Smooth muscle cell (in vitro differentiated cells): ENCODE measurements at regions not wholly inside any gene's neighbourhood (a gene's known extent, or its start where the extent isn't known, plus 50 kb on each side); places are given as distances from the start of the nearest gene placed in this dataset.

Source experiments
- DNase-seq: peaks from one replicate; lab custom pipeline; 2025; ENCODE audit not compliant: unreplicated experiment; lab: John Stamatoyannopoulos, UW
- H2AFZ ChIP-seq: fragments of 200-600 bp; sonication (generic); 2 replicates; pipeline ENCODE4 v1.6.0; 2016; ENCODE audit warnings: antibody characterized with exemption, low read depth, mild to moderate bottlenecking
- H3F3A ChIP-seq: fragments of 200-600 bp; sonication (generic); 2 replicates; pipeline ENCODE4 v1.6.0; 2017; ENCODE audit warnings: antibody characterized with exemption, low read depth
- H3K27ac ChIP-seq: fragments of 200-600 bp; sonication (generic); 2 replicates; pipeline ENCODE4 v1.5.1; 2016; ENCODE audit warnings: low read depth, mild to moderate bottlenecking
- H3K27me3 ChIP-seq: fragments of 200-600 bp; sonication (generic); 2 replicates; pipeline ENCODE4 v1.6.1; 2016; ENCODE audit warnings: low read depth, mild to moderate bottlenecking
- H3K36me3 ChIP-seq: fragments of 200-600 bp; sonication (generic); 2 replicates; pipeline ENCODE4 v1.5.1; 2016; ENCODE audit warnings: low read depth
- H3K4me1 ChIP-seq: fragments of 200-600 bp; sonication (generic); 2 replicates; pipeline ENCODE4 v1.5.1; 2016; ENCODE audit warnings: low read depth
- H3K4me2 ChIP-seq: fragments of 200-600 bp; sonication (generic); 2 replicates; pipeline ENCODE4 v1.6.0; 2016; ENCODE audit warnings: mild to moderate bottlenecking
- H3K4me3 ChIP-seq: fragments of 200-600 bp; sonication (generic); 2 replicates; pipeline ENCODE4 v1.5.1; 2016; ENCODE audit warnings: mild to moderate bottlenecking
- H3K79me2 ChIP-seq: fragments of 200-600 bp; sonication (generic); 2 replicates; pipeline ENCODE4 v1.6.0; 2016; ENCODE audit warnings: low read depth, mild to moderate bottlenecking
- H3K9ac ChIP-seq: fragments of 200-600 bp; sonication (generic); 2 replicates; pipeline ENCODE4 v1.6.0; 2016; ENCODE audit warnings: low read depth
- H3K9me3 ChIP-seq: fragments of 200-600 bp; sonication (generic); replicated peaks from 2 replicates; pipeline ENCODE4 v1.5.1; 2016; ENCODE audit warnings: low read depth
- H4K20me1 ChIP-seq: fragments of 200-600 bp; sonication (generic); 2 replicates; pipeline ENCODE4 v1.6.0; 2016; ENCODE audit warnings: low read depth
- CTCF ChIP-seq: fragments of 200-600 bp; sonication (generic); IDR thresholded peaks from 2 replicates; pipeline ENCODE4 v1.5.1; 2017; ENCODE audit warnings: borderline replicate concordance, mild to moderate bottlenecking, antibody characterized with exemption; ENCODE audit not compliant: insufficient read depth, poor library complexity, severe bottlenecking
- WGBS: methylation state at CpG from one replicate; pipeline ENCODE4 v1.1.7; 2016; ENCODE audit warnings: low lambda C conversion rate; 5-methylcytosine and 5-hydroxymethylcytosine counted together

GRCh38 chr3:94187697-94188096, 124.8 kb downstream of the NSUN3 start:
- no peak overlapping the region for H3K9ac ChIP-seq
- no peaks in the 10 kb centered on the region for H3K9me3 ChIP-seq
- WGBS: 84% methylated on average over 2 of the region's 2 CpGs
- H3K4me2 ChIP-seq: no peak overlapping the region
- H3K4me3 ChIP-seq: no peak overlapping the region
- no peaks in the 10 kb centered on the region for H3K4me1 ChIP-seq
- no peak for DNase-seq
- H3K36me3 ChIP-seq: no peaks in the 10 kb centered on the region
- H3K27me3 ChIP-seq: no peaks in the 10 kb centered on the region
- no peak overlapping the region for H3K27ac ChIP-seq
- H3K79me2 ChIP-seq: no peaks in the 10 kb centered on the region
- no peaks in the 10 kb centered on the region for H4K20me1 ChIP-seq
- TF ChIP-seq CTCF: no peak
- H2AFZ ChIP-seq: no peak overlapping the region
- no peaks in the 10 kb centered on the region for H3F3A ChIP-seq

- no peaks in the 10 kb centered on the region for H3K9me3 ChIP-seq
- H3K4me2 ChIP-seq: no peak overlapping the region
- H3K4me3 ChIP-seq: no peak overlapping the region
- H2AFZ ChIP-seq: no peak overlapping the region
- H4K20me1 ChIP-seq: no peaks in the 10 kb centered on the region
- TF ChIP-seq CTCF: no peak
- H3K27ac ChIP-seq: no peak overlapping the region
- no peaks in the 10 kb centered on the region for H3K36me3 ChIP-seq
- no peak overlapping the region for H3K9ac ChIP-seq
- no peaks in the 10 kb centered on the region for H3K4me1 ChIP-seq
- H3K27me3 ChIP-seq: no peaks in the 10 kb centered on the region
- DNase-seq: no peak
- H3K79me2 ChIP-seq: no peaks in the 10 kb centered on the region
- no peaks in the 10 kb centered on the region for H3F3A ChIP-seq
- 86% methylated on average over 2 of the region's 2 CpGs for WGBS
Observed at GRCh38 chr3:94195381-94195780, 132.5 kb downstream of the NSUN3 start.

GRCh38 chr3:94206291-94206690, 143.4 kb downstream of the NSUN3 start:
- Histone ChIP-seq H3K27ac (no peak overlapping the region), H3K4me3 (no peak overlapping the region), H3K79me2 (no peaks in the 10 kb centered on the region), H2AFZ (no peak overlapping the region), H3K27me3 (no peaks in the 10 kb centered on the region), H3K4me2 (no peak overlapping the region), H3K4me1 (no peaks in the 10 kb centered on the region), H3F3A (no peaks in the 10 kb centered on the region), H3K9me3 (no peaks in the 10 kb centered on the region), H4K20me1 (no peaks in the 10 kb centered on the region), H3K9ac (no peak overlapping the region), H3K36me3 (no peaks in the 10 kb centered on the region)
- WGBS: 84% methylated on average over 2 of the region's 2 CpGs
- no peak for TF ChIP-seq CTCF
- no peak for DNase-seq

- Histone ChIP-seq H2AFZ (no peak overlapping the region), H3K27ac (no peak overlapping the region), H3K4me3 (no peak overlapping the region), H3K4me2 (no peak overlapping the region), H3K9me3 (no peaks in the 10 kb centered on the region), H3K9ac (no peak overlapping the region), H3K79me2 (no peaks in the 10 kb centered on the region), H3K36me3 (no peaks in the 10 kb centered on the region), H4K20me1 (no peaks in the 10 kb centered on the region), H3F3A (no peaks in the 10 kb centered on the region), H3K4me1 (no peaks in the 10 kb centered on the region), H3K27me3 (no peaks in the 10 kb centered on the region)
- no peak for TF ChIP-seq CTCF
- WGBS: 78% methylated on average over 1 of the region's 1 CpG
- no peak for DNase-seq
Observed at GRCh38 chr3:94210256-94210655, 147.4 kb downstream of the NSUN3 start.
